ENCODE measurements at regions not wholly inside any gene's neighbourhood (a gene's known extent, or its start where the extent isn't known, plus 50 kb on each side); places are given as distances from the start of the nearest gene placed in this dataset.
"Not testable (repeated sequence)": the region's sequence is repeated elsewhere in the genome, so short reads cannot be mapped to it uniquely, and the experiment has no call there.

DNA sequence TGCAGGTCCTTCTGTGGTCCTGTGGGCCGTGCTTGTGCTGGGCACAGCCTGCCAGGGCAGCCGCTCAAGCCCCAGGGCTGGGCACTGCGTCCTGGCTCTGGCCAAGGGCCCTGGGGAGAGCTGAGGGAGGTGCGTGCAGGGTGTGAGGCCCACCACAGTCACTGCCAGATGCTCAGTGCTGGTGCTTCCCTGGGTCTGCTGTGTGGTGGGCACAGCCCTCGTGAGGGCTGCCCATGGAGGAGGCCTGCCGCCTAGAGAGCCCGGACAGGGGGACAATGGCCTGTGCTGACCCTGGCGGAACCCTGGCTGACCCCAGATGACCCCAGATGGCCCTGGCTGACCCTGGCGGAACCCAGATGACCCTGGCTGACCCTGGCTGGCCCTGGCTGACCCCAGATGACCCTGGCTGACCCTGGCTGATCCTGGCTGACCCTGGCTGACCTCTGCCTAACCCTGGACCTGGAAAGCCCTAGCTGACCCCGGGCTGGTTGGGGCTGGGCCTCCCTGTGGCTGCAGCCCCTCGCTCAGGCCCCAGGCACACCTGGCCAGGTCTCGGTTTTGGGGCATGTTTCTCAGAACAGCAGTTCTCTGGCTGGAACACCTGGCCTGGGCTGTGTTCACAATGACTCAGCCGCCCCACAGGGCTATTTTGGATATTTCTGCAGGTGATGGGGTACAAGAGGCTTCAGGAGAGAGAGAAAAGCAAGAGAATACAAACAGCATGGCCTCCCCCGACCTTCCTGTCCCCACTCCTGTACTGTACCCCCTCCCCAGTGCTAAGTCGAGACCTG is 55.4 kb downstream of the TMEM121 start:
- no peak for TF ChIP-seq CTCF (IDR thresholded peaks at IDR 0.05; ENCODE audit: low read depth, low read length)
- no peak overlapping the region for H3K4me3 ChIP-seq (ENCODE audit: low read depth, low read length)

DNA sequence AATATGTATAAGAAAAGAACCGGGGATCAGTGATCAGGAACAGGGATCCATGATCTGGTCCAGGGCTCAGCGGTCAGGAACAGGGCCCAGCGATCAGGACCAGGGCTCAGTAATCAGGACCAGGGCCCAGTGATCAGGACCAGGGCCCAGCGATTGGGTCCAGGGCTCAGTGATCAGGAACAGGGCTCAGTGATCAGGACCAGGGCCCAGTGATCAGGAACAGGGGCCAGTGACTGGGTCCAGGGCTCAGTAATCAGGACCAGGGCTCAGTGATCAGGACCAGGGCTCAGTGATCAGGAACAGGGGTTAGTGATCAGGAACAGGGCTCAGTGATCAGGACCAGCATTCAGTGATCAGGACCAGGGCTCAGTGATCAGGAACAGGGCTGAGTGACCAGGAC is 56.3 kb downstream of the TMEM121 start:
- no peak overlapping the region for H3K4me3 ChIP-seq (ENCODE audit: low read depth, low read length)
- no peak for TF ChIP-seq CTCF (IDR thresholded peaks at IDR 0.05; ENCODE audit: low read depth, low read length)

GRCh38 chr14:105583914-105584313 is 57.5 kb downstream of the TMEM121 start:
- H3K4me3 ChIP-seq (ENCODE audit: low read depth, low read length) = not testable (repeated sequence)

DNA sequence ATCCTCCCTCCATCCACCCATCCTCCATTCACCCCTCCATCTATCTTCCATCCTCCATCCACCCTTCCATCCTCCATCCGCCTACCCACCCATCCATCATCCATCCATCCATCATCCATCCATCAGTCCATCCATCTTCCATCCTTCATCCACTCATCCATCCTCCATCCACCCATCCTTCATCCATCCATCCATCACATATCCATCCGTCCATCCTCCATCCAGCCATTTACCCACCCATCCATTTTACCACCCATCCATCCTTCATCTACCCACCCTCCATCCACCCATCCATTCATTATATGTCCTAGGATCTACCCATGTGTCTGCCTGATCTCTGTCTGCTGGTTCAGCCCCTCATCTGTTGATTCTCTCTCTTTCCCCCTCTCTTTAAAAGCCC is 58.9 kb downstream of the TMEM121 start:
- H3K4me3 ChIP-seq (ENCODE audit: low read depth, low read length) = not testable (repeated sequence)

DNA sequence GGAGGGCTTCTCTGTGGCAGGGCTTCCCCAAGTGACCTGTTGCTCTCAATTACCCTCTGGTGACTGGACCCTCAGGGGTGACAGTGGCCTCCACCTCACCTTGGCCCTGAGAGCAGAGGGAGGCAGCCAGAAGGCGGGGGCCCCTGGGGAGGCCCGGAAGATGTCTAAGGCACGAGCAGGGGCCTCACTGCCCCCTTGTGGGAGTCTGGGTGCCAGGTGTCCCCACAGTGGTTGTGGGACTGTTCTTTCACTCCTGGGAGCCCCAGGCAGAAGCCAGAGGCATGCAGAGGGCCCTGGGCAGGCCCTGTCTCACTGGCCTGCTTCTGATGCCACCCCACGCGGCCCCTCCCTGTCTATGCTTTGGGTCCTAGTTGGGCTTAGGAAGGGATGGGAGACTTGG is 59.3 kb downstream of the TMEM121 start:
- not testable (repeated sequence) for H3K4me3 ChIP-seq (ENCODE audit: low read depth, low read length)

- not testable (repeated sequence) for H3K4me3 ChIP-seq (ENCODE audit: low read depth, low read length)
Measured at GRCh38 chr14:105586144-105586872, 59.9 kb downstream of the TMEM121 start.

- H3K4me3 ChIP-seq (ENCODE audit: low read depth, low read length) = not testable (repeated sequence)
Measured at GRCh38 chr14:105587034-105587433, 60.7 kb downstream of the TMEM121 start.

DNA sequence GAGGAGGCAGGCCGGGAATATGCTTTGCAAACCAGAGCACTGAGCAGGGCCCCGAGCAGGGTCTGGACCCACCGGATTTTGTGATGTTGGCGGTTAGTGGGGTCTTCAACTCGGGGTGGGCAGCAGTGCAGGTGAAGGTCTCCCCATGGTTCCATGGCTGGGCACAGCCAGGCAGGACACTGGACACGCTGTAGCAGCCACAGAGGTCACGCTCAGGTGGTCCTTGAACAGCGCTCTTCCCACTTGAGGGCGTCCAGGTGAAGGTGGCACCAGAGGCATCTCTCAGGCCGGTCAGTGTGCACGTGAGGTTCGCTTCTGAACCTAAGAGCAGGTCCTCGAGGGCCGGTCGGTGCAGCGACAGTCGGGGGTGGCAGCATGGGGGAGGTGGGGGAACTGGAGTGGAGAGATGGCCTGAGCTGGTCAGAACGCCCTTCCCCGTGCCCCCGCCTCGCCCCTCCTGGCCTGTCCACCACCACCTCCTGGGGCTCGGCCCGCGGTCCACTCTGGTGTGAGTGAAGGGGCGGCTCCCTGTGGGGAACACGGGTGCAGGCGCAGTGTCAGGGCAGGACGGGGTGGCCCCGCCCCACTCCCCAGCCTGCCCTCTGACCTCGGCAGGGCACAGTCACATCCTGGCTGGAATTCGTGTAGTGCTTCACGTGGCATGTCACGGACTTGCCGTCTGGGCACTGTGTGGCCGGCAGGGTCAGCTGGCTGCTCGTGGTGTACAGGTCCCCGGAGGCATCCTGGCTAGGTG is 61.3 kb downstream of the TMEM121 start:
- not testable (repeated sequence) for H3K4me3 ChIP-seq (ENCODE audit: low read depth, low read length)

- TF ChIP-seq CTCF (IDR thresholded peaks at IDR 0.05; ENCODE audit: low read depth, low read length) = no peak
- no peak overlapping the region for H3K4me3 ChIP-seq (ENCODE audit: low read depth, low read length)
Measured at GRCh38 chr14:105588236-105588860, 62.0 kb downstream of the TMEM121 start.

DNA sequence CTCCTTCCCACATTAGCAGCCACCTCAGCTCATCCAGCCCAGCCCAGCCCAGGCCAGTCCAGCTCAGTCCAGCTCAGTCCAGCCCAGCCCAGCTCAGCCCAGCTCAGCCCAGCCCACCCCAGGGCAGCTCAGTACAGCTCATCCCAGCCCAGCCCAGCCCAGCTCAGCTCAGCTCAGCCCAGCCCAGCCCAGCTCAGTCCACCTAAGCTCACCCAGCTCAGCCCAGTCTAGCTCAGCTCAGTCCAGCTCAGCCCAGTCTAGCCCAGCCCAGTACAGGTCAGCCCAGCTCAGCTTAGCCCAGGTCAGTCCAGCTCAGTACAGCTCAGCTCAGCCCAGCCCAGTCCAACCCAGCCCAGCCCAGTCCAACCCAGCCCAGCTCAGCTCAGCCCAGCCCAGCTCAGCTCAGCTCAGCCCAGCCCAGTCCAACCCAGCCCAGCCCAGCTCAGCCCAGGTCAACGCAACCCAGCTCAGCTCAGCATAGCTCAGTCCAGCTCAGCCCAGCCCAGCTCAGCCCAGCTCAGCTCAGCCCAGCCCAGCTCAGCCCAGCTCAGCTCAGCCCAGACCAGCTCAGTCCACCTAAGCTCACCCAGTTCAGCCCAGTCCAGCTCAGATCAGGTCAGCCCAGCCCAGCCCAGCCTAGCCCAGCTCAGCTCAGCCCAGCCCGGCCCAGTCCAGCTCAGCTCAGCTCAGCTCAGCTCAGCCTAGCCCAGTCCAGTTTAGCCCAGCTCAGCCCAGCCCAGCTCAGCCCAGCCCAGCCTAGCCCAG is 63.0 kb downstream of the TMEM121 start:
- no peak for TF ChIP-seq CTCF (IDR thresholded peaks at IDR 0.05; ENCODE audit: low read depth, low read length)
- no peak overlapping the region for H3K4me3 ChIP-seq (ENCODE audit: low read depth, low read length)

DNA sequence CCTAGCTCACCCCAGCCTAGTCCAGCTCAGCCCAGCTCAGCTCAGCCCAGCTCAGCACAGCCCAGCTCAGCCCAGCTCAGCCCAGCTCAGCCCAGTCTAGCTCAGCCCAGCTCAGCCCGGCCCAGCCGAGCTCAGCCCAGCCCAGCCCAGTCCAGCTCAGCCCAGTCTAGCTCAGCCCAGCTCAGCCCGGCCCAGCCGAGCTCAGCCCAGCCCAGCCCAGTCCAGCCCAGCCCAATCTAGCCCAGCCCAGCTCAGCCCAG is 63.5 kb downstream of the TMEM121 start:
- not testable (repeated sequence) for H3K4me3 ChIP-seq (ENCODE audit: low read depth, low read length)
